ENCODE measurements at regions not wholly inside any gene's neighbourhood (a gene's known extent, or its start where the extent isn't known, plus 50 kb on each side); places are given as distances from the start of the nearest gene placed in this dataset.
A peak's percentile ranks its signal among the peaks of the same experiment; 100 is the strongest.

DNA sequence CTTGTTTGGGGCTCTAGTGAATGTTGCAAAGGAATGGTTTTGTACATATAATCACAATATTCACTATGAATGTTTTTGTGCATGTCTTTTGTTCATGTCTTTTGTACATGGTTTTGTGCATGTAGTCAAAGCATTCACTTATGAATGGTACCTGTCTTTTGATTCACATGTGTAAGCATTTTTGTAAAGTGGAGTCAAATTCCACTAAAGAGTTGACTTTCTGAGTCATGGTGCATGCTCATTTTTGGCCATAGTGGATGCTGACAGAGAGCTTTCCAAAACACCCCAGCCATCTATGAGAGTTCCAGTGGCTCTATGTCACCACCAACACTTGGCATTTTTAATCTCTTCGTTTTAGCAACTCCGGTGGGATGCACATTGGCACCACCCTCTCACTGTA lies 1185.9 kb upstream of the TMEM132C start:
- 86% methylated on average over 1 of the region's 2 CpGs for WGBS (ENCODE audit: insufficient coverage)
- H3K4me2 ChIP-seq (replicated peaks; ENCODE audit: low read depth, low read length, poor library complexity, severe bottlenecking), result no peak overlapping the region
- H3K36me3 ChIP-seq (replicated peaks in 1 of 2; ENCODE audit: control extremely low read depth in 1 of 2, control insufficient read depth in 1 of 2, extremely low read depth in 1 of 2, insufficient read depth in 2 of 2, low read length in 1 of 2), result no peaks in the 10 kb centered on the region
- intact Hi-C loops (cut with micrococcal nuclease), result no loop called here
- H2AFZ ChIP-seq (ENCODE audit: insufficient read depth, low read depth, low read length, poor library complexity, severe bottlenecking), result no peak overlapping the region
- no peaks in the 10 kb centered on the region for H3K79me2 ChIP-seq (ENCODE audit: control insufficient read depth, insufficient read depth, low read length)
- no peaks in the 10 kb centered on the region for H3K4me1 ChIP-seq (ENCODE audit: control insufficient read depth in 2 of 2, insufficient read depth in 2 of 2, low read length in 2 of 2)
- ATAC-seq (ENCODE audit: low read depth) (no peak), DNase-seq (no peak)
- no peak overlapping the region for H3K4me3 Mint-ChIP-seq
- no peaks in the 10 kb centered on the region for H3K9me3 ChIP-seq (ENCODE audit: control extremely low read depth in 1 of 3, control insufficient read depth in 2 of 3, insufficient read depth in 1 of 3, low read length in 2 of 3)
- no peak overlapping the region for H3K4me3 ChIP-seq (ENCODE audit: control extremely low read depth in 1 of 5, extremely low read depth in 1 of 5, insufficient read depth in 1 of 5, low read depth in 2 of 5, low read length in 4 of 5)
- ChIA-PET CTCF (no interaction called here), POLR2A (no interaction called here)
- no peak for TF ChIP-seq EZH2 (IDR thresholded peaks at IDR 0.05; ENCODE audit: borderline replicate concordance, insufficient read depth, low read depth, low read length, poor library complexity, severe bottlenecking)
- TF ChIP-seq, protein P1, sequence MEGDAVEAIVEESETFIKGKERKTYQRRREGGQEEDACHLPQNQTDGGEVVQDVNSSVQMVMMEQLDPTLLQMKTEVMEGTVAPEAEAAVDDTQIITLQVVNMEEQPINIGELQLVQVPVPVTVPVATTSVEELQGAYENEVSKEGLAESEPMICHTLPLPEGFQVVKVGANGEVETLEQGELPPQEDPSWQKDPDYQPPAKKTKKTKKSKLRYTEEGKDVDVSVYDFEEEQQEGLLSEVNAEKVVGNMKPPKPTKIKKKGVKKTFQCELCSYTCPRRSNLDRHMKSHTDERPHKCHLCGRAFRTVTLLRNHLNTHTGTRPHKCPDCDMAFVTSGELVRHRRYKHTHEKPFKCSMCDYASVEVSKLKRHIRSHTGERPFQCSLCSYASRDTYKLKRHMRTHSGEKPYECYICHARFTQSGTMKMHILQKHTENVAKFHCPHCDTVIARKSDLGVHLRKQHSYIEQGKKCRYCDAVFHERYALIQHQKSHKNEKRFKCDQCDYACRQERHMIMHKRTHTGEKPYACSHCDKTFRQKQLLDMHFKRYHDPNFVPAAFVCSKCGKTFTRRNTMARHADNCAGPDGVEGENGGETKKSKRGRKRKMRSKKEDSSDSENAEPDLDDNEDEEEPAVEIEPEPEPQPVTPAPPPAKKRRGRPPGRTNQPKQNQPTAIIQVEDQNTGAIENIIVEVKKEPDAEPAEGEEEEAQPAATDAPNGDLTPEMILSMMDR (IDR thresholded peaks at IDR 0.05), result no peak
- H3K27ac Mint-ChIP-seq, result no peak overlapping the region
- H4K20me1 ChIP-seq (ENCODE audit: control insufficient read depth, insufficient read depth, low read length, poor library complexity, severe bottlenecking), result no peaks in the 10 kb centered on the region
- H3K9ac ChIP-seq (ENCODE audit: low read length), result no peak overlapping the region
- no peaks in the 10 kb centered on the region for H3K27me3 Mint-ChIP-seq
- no peak overlapping the region for H3K27ac ChIP-seq (ENCODE audit: low read length in 2 of 2)
- H3K4me1 Mint-ChIP-seq, result peaks cover 4% of the 10 kb centered on the region
- no peaks in the 10 kb centered on the region for H3K9me3 Mint-ChIP-seq (ENCODE audit: insufficient read depth)
- no peaks in the 10 kb centered on the region for H3K27me3 ChIP-seq (replicated peaks in 1 of 4; ENCODE audit: control extremely low read depth in 1 of 4, control insufficient read depth in 3 of 4, insufficient read depth in 4 of 4, low read length in 3 of 4)

DNA sequence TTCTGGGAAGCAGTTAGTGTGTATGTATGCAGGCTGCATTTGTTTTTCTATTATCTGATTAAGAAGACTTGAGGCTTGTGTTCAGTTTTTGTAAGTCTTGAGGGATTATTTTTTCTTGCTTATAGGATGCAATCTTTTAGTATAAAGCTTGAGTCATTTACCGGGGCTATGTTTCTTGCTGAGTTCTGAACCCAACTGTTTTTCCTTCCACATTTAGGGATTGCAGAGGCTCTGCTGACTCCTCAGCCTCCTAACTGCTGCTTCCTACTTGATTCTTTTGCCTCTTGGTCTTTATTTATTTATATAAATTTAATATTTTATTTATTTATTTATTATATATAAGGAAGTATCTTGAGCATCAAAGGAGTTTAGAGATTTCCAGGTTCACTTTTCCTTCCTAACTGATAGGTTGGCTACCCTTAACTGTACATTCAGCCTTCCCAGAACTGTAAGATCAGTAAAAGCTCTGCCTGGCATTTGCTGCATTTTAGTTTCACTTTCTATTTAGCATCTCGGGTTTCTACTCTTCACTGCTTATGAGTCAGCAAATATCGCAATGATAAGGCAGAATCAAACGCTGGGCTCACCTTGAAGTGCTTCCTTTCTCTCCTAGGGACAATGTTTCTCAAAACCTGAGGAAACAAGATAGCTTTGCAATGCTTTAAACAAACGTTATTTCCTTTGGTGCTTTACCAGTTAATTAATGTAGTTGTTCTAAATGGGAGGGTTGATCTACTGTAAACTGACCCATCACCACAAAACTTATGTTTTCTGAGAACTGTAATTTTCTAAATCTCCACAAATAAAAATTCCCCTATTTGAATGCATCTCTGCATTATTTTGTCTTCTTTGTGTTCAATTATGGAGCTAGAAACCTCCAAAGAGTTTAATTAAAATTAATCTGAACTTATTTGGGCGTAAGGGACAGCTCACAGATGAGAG lies 1183.7 kb upstream of the TMEM132C start:
- Histone ChIP-seq H3K9ac (ENCODE audit: low read length) (peak overlapping the region; percentile 10), H3K27ac (ENCODE audit: low read length in 2 of 2) (no peak overlapping the region), H3K4me3 (ENCODE audit: control extremely low read depth in 1 of 5, extremely low read depth in 1 of 5, insufficient read depth in 1 of 5, low read depth in 2 of 5, low read length in 4 of 5) (no peak overlapping the region), H3K4me2 (replicated peaks; ENCODE audit: low read depth, low read length, poor library complexity, severe bottlenecking) (peak overlapping the region; percentile 32), H3K79me2 (ENCODE audit: control insufficient read depth, insufficient read depth, low read length) (no peaks in the 10 kb centered on the region), H3K27me3 (replicated peaks in 1 of 4; ENCODE audit: control extremely low read depth in 1 of 4, control insufficient read depth in 3 of 4, insufficient read depth in 4 of 4, low read length in 3 of 4) (no peaks in the 10 kb centered on the region), H2AFZ (ENCODE audit: insufficient read depth, low read depth, low read length, poor library complexity, severe bottlenecking) (peak overlapping the region; percentile 27), H3K36me3 (replicated peaks in 1 of 2; ENCODE audit: control extremely low read depth in 1 of 2, control insufficient read depth in 1 of 2, extremely low read depth in 1 of 2, insufficient read depth in 2 of 2, low read length in 1 of 2) (no peaks in the 10 kb centered on the region), H3K4me1 (ENCODE audit: control insufficient read depth in 2 of 2, insufficient read depth in 2 of 2, low read length in 2 of 2) (no peaks in the 10 kb centered on the region), H4K20me1 (ENCODE audit: control insufficient read depth, insufficient read depth, low read length, poor library complexity, severe bottlenecking) (no peaks in the 10 kb centered on the region), H3K9me3 (ENCODE audit: control extremely low read depth in 1 of 3, control insufficient read depth in 2 of 3, insufficient read depth in 1 of 3, low read length in 2 of 3) (peaks cover 0 to under 1% (median 0%) of the 10 kb centered on the region in 3 donors)
- Mint-ChIP-seq H3K4me3 (peak overlapping the region; percentile 23), H3K27ac (no peak overlapping the region), H3K4me1 (peaks cover 4% of the 10 kb centered on the region), H3K9me3 (ENCODE audit: insufficient read depth) (no peaks in the 10 kb centered on the region), H3K27me3 (no peaks in the 10 kb centered on the region)
- CTCF ChIA-PET, result no interaction called here
- intact Hi-C loops (cut with micrococcal nuclease), result no loop called here
- ATAC-seq (ENCODE audit: low read depth) (no peak), DNase-seq (no peak)
- TF ChIP-seq, protein P1 (IDR thresholded peaks at IDR 0.05), result no peak
- TF ChIP-seq EZH2 (IDR thresholded peaks at IDR 0.05; ENCODE audit: borderline replicate concordance, insufficient read depth, low read depth, low read length, poor library complexity, severe bottlenecking), result no peak
- POLR2A ChIA-PET, result no interaction called here
- WGBS (ENCODE audit: insufficient coverage), result 6% methylated on average over 3 of the region's 6 CpGs

Measured in B cell (primary cell).